Endothelial cell (in vitro differentiated cells): ENCODE measurements at regions not wholly inside any gene's neighbourhood (a gene's known extent, or its start where the extent isn't known, plus 50 kb on each side); places are given as distances from the start of the nearest gene placed in this dataset.
A peak's percentile ranks its signal among the peaks of the same experiment; 100 is the strongest.
"Not testable (repeated sequence)": the region's sequence is repeated elsewhere in the genome, so short reads cannot be mapped to it uniquely, and the experiment has no call there.

Experiments
- DNase-seq: peaks from one replicate; pipeline ENCODE4 v3.0.0; 2021; ENCODE audit warnings: low spot score
- H3K27ac Mint-ChIP-seq: one replicate; pipeline ENCODE4 v1.8.0; 2021; ENCODE audit warnings: mixed read lengths, inconsistent platforms; ENCODE audit not compliant: unreplicated experiment
- H3K27me3 Mint-ChIP-seq: one replicate; pipeline ENCODE4 v1.8.0; 2021; ENCODE audit warnings: mild to moderate bottlenecking, moderate library complexity, mixed read lengths, inconsistent platforms; ENCODE audit not compliant: unreplicated experiment
- H3K36me3 Mint-ChIP-seq: one replicate; pipeline ENCODE4 v1.8.0; 2021; ENCODE audit warnings: mild to moderate bottlenecking, low read depth, mixed read lengths, inconsistent platforms; ENCODE audit not compliant: unreplicated experiment
- H3K4me1 Mint-ChIP-seq: one replicate; pipeline ENCODE4 v1.8.0; 2021; ENCODE audit warnings: mild to moderate bottlenecking, mixed read lengths, inconsistent platforms; ENCODE audit not compliant: unreplicated experiment
- H3K4me3 Mint-ChIP-seq: one replicate; pipeline ENCODE4 v1.8.0; 2021; ENCODE audit warnings: mild to moderate bottlenecking, mixed read lengths, inconsistent platforms; ENCODE audit not compliant: unreplicated experiment
- H3K9me3 Mint-ChIP-seq: one replicate; pipeline ENCODE4 v1.8.0; 2021; ENCODE audit warnings: mixed read lengths, inconsistent platforms; ENCODE audit not compliant: unreplicated experiment
- TF ChIP-seq, protein P1 (sequence below): fragments of 200-600 bp; sonication (generic); IDR thresholded peaks from one replicate; pipeline ENCODE4 v1.5.0; 2021; ENCODE audit warnings: antibody characterized with exemption; ENCODE audit not compliant: unreplicated experiment

DNA sequence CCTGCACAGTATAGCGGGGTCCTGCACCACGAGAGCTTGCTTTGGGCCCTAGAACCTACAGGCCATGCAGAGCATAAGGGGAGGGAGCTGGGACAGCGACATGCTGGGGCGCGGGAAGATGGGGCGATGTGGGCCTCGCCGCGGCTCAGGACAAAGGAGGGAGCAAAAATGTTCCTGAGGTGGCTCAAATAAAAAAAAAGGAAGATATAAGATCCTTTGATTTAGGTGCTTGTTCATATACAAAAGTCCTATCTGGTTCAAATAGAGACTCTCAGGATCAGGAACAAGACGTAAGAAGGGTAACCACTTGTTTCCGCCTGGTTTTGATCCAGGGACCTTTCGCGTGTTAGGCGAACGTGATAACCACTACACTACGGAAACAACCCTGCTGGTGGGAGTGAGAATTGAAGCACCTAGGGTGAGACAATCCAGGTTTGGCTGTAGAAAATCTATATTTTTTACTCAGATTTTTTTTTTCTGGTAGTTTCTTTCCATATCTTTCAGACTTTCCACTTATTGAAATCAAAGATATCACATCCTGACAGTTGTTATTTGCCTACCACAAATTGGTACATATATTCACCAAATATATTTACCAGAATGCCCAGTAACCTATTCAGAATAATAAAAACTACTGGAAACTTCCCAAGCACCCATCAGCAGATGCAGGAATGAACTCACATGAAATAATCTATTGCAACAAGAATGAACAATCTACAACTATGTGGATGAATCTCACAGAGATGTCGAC is 177.9 kb upstream of the ZNF184 start:
- DNase-seq: peak; percentile 78
- Mint-ChIP-seq H3K9me3 (no peaks in the 10 kb centered on the region), H3K27ac (peak overlapping the region; percentile 83), H3K36me3 (no peaks in the 10 kb centered on the region), H3K27me3 (peaks cover 6% of the 10 kb centered on the region), H3K4me1 (no peaks in the 10 kb centered on the region), H3K4me3 (peak overlapping the region; percentile 91)
- TF ChIP-seq, protein P1, sequence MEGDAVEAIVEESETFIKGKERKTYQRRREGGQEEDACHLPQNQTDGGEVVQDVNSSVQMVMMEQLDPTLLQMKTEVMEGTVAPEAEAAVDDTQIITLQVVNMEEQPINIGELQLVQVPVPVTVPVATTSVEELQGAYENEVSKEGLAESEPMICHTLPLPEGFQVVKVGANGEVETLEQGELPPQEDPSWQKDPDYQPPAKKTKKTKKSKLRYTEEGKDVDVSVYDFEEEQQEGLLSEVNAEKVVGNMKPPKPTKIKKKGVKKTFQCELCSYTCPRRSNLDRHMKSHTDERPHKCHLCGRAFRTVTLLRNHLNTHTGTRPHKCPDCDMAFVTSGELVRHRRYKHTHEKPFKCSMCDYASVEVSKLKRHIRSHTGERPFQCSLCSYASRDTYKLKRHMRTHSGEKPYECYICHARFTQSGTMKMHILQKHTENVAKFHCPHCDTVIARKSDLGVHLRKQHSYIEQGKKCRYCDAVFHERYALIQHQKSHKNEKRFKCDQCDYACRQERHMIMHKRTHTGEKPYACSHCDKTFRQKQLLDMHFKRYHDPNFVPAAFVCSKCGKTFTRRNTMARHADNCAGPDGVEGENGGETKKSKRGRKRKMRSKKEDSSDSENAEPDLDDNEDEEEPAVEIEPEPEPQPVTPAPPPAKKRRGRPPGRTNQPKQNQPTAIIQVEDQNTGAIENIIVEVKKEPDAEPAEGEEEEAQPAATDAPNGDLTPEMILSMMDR: peak; percentile 56

DNA sequence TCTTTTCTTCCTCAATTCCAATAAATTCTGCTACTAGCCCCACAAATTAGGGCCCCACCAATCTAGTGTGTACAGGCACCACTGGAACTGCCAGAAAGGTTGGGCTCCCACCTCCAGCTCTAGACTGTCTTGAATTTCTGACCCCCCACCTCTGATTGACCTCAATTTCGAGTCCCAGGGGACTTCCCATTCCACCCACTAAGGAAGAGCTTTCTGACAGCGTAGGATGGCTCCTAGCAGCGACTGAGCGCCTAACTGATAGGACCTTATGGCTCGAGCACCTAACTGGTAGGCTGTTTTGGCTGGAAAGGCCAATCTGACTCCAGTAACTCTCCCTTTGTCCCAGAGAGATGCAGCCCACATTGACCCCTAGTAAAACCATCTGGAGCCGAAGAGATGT is 171.6 kb upstream of the ZNF184 start:
- H3K36me3 Mint-ChIP-seq: no peaks in the 10 kb centered on the region
- no peak overlapping the region for H3K4me3 Mint-ChIP-seq
- H3K9me3 Mint-ChIP-seq: no peaks in the 10 kb centered on the region
- H3K27me3 Mint-ChIP-seq: no peaks in the 10 kb centered on the region
- H3K4me1 Mint-ChIP-seq: no peaks in the 10 kb centered on the region
- TF ChIP-seq, protein P1: no peak
- H3K27ac Mint-ChIP-seq: no peak overlapping the region
- DNase-seq: no peak

DNA sequence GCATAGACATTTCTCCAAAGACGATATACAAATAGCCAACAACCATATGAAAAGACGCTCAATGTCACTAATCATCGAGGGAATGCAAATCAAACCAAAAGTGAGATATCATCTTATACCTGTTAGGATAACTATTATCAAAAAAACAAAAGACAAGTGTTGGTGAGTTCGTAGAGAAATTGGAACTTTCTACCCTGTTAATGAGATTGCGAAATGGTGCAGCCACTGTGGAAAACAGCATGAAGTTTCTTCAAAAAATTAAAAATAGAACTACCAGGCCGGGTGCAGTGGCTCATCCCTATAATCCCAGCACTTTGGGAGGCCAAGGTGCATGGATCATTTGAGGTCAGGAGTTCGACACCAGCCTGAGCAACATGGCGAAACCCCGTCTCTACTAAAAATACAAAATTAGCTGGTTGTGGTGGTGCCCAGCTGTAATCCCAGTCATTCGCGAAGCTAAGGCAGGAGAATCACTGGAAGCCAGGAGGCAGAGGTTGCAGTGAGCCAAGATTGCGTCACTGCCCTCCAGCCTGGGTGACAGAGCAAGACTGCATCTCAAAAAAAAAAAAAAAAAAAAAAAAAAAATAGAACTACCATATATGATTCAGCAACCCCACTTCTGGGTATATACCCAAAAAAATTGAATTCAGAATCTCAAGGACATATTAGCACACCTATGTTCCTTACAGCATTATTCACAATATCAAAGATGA is 170.0 kb upstream of the ZNF184 start:
- no peak overlapping the region for H3K4me3 Mint-ChIP-seq
- no peaks in the 10 kb centered on the region for H3K4me1 Mint-ChIP-seq
- H3K27ac Mint-ChIP-seq: no peak overlapping the region
- no peaks in the 10 kb centered on the region for H3K36me3 Mint-ChIP-seq
- H3K9me3 Mint-ChIP-seq: no peaks in the 10 kb centered on the region
- H3K27me3 Mint-ChIP-seq: no peaks in the 10 kb centered on the region
- DNase-seq: no peak
- TF ChIP-seq, protein P1: no peak

DNA sequence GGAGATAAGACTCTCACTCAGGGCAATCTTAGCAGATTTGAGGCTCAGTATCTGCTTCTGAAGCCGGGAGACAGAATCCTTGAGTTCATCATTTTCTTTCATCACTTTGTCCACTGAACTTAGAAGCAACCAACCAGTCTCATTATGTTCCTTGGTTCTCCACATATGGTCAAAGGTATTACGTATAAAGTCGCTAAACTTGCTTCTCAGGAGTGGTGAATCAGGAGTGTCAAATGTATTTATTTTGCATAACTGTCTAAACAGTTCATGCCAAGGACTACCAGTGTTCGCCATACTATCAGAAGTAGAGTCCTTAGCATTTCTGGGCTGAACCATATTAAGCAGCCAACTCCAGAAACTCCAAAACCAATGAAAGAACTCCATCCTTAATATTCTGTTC is 163.0 kb upstream of the ZNF184 start:
- H3K36me3 Mint-ChIP-seq, H3K27me3 Mint-ChIP-seq, H3K9me3 Mint-ChIP-seq, DNase-seq, H3K27ac Mint-ChIP-seq, H3K4me1 Mint-ChIP-seq, H3K4me3 Mint-ChIP-seq: not testable (repeated sequence)

DNA sequence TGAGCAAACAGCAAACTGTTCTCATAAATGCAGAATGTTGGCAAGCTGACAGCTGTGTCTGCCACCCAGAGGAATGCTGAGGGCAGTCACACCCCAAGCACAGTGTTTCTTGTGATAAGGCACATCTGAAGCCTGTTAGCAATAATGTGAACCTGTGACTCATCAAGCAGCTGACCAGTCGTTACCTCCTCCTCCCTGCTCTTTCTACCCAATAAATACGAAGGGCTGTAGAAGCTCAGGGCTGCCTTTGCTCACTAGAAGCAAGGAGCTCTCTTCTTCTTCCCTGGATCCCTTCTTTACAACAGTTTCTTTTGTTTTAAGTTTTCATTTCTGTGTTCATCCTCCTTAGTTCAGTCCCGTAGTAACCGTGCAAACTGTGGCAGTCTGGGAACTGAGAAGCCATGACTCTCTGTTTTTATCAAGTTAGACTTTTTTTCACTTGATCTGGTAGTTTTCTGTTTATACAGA is 160.3 kb upstream of the ZNF184 start:
- H3K27me3 Mint-ChIP-seq, H3K9me3 Mint-ChIP-seq, H3K4me1 Mint-ChIP-seq, H3K27ac Mint-ChIP-seq, H3K4me3 Mint-ChIP-seq, H3K36me3 Mint-ChIP-seq, DNase-seq: not testable (repeated sequence)

DNA sequence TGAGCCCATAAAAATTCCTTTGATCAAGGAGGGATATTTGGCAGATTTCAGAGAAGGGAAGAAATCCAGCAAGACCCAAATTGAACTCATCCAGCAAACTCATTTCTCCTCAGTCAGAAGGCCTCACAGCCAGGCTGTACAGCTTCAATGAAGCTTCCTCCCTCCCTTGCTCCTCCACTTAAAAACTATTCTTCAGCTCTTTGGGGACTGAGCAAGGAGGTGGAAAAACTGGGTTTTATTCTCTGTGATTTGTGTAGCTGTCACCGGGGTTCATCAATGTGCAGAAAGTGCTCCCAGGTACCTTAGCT is 158.7 kb upstream of the ZNF184 start:
- no peak for DNase-seq
- TF ChIP-seq, protein P1: no peak
- peak overlapping the region; percentile 97 for H3K4me3 Mint-ChIP-seq
- peaks cover 4% of the 10 kb centered on the region for H3K4me1 Mint-ChIP-seq
- no peak overlapping the region for H3K27ac Mint-ChIP-seq
- H3K9me3 Mint-ChIP-seq: no peaks in the 10 kb centered on the region
- H3K36me3 Mint-ChIP-seq: no peaks in the 10 kb centered on the region
- peaks cover 8% of the 10 kb centered on the region for H3K27me3 Mint-ChIP-seq
